ENCODE measurements at regions not wholly inside any gene's neighbourhood (a gene's known extent, or its start where the extent isn't known, plus 50 kb on each side); places are given as distances from the start of the nearest gene placed in this dataset.

GRCh38 chr11:43582863-43583462 is 97.6 kb upstream of the HSD17B12 start:
- Histone ChIP-seq H3K27me3 (ENCODE audit: insufficient read depth, poor library complexity, severe bottlenecking) (peaks cover 56% of the 10 kb centered on the region), H3K4me3 (replicated peaks; ENCODE audit: insufficient read depth, low read length) (no peak overlapping the region)
- TF ChIP-seq POLR2AphosphoS5 (IDR thresholded peaks at IDR 0.05; ENCODE audit: low read depth) (no peak), GABPA (IDR thresholded peaks at IDR 0.05; ENCODE audit: low read depth) (no peak), CTCF (IDR thresholded peaks at IDR 0.05; ENCODE audit: insufficient read depth, low read length) (no peak), SPI1 (IDR thresholded peaks at IDR 0.05; ENCODE audit: borderline replicate concordance, low read depth) (no peak)
- TF ChIP-seq, protein P1, sequence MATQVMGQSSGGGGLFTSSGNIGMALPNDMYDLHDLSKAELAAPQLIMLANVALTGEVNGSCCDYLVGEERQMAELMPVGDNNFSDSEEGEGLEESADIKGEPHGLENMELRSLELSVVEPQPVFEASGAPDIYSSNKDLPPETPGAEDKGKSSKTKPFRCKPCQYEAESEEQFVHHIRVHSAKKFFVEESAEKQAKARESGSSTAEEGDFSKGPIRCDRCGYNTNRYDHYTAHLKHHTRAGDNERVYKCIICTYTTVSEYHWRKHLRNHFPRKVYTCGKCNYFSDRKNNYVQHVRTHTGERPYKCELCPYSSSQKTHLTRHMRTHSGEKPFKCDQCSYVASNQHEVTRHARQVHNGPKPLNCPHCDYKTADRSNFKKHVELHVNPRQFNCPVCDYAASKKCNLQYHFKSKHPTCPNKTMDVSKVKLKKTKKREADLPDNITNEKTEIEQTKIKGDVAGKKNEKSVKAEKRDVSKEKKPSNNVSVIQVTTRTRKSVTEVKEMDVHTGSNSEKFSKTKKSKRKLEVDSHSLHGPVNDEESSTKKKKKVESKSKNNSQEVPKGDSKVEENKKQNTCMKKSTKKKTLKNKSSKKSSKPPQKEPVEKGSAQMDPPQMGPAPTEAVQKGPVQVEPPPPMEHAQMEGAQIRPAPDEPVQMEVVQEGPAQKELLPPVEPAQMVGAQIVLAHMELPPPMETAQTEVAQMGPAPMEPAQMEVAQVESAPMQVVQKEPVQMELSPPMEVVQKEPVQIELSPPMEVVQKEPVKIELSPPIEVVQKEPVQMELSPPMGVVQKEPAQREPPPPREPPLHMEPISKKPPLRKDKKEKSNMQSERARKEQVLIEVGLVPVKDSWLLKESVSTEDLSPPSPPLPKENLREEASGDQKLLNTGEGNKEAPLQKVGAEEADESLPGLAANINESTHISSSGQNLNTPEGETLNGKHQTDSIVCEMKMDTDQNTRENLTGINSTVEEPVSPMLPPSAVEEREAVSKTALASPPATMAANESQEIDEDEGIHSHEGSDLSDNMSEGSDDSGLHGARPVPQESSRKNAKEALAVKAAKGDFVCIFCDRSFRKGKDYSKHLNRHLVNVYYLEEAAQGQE (IDR thresholded peaks at IDR 0.05; ENCODE audit: insufficient replicate concordance, low read depth) = no peak

DNA sequence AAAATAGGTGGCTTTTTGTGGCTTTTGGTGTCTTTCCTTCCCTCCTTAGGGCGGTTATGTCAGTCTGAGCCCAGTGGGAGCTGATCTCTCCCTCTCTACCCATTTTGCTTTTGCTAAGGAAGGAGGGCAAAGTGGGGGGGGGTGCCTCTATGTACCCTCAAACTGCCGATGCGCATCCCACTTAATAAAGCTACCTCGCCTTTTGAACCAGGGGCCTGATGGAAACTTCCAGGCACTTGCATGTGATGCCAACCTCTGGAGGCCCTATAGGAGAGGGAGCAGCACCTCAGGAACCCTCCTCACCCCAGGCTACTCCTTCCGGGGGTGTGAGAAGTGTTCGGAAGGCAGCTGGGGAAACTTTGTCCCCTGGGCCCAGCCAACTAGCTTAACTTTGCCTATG is 97.0 kb upstream of the HSD17B12 start:
- Histone ChIP-seq H3K27me3 (ENCODE audit: insufficient read depth, poor library complexity, severe bottlenecking) (peaks cover 50% of the 10 kb centered on the region), H3K4me3 (replicated peaks; ENCODE audit: insufficient read depth, low read length) (no peak overlapping the region), H3K27ac (replicated peaks) (no peak overlapping the region)
- TF ChIP-seq, protein P1 (IDR thresholded peaks at IDR 0.05; ENCODE audit: insufficient replicate concordance, low read depth) = no peak
- no peak for TF ChIP-seq GABPA (IDR thresholded peaks at IDR 0.05; ENCODE audit: low read depth)
- no peak for TF ChIP-seq CTCF (IDR thresholded peaks at IDR 0.05; ENCODE audit: insufficient read depth, low read length)
- TF ChIP-seq POLR2AphosphoS5 (IDR thresholded peaks at IDR 0.05; ENCODE audit: low read depth) = no peak
- no peak for TF ChIP-seq SPI1 (IDR thresholded peaks at IDR 0.05; ENCODE audit: borderline replicate concordance, low read depth)
- no peak for DNase-seq (ENCODE audit: low read depth in 1 of 2, low spot score in 1 of 2)

More at GRCh38 chr11:43582863-43583462, 97.6 kb upstream of the HSD17B12 start:
- no peak for DNase-seq (ENCODE audit: low read depth in 1 of 2, low spot score in 1 of 2)
- no peak overlapping the region for H3K27ac ChIP-seq (replicated peaks)

- Histone ChIP-seq H3K4me3 (replicated peaks; ENCODE audit: insufficient read depth, low read length) (no peak overlapping the region), H3K27me3 (ENCODE audit: insufficient read depth, poor library complexity, severe bottlenecking) (peaks cover 33% of the 10 kb centered on the region), H3K27ac (replicated peaks) (no peak overlapping the region)
- peak in 1 of 2 experiments; percentile 41 for DNase-seq (ENCODE audit: low read depth in 1 of 2, low spot score in 1 of 2)
- no peak for TF ChIP-seq CTCF (IDR thresholded peaks at IDR 0.05; ENCODE audit: insufficient read depth, low read length)
- no peak for TF ChIP-seq GABPA (IDR thresholded peaks at IDR 0.05; ENCODE audit: low read depth)
- TF ChIP-seq SPI1 (IDR thresholded peaks at IDR 0.05; ENCODE audit: borderline replicate concordance, low read depth) = peak; percentile 62
- TF ChIP-seq, protein P1 (IDR thresholded peaks at IDR 0.05; ENCODE audit: insufficient replicate concordance, low read depth) = no peak
- TF ChIP-seq POLR2AphosphoS5 (IDR thresholded peaks at IDR 0.05; ENCODE audit: low read depth) = no peak
Observed at GRCh38 chr11:43585877-43586608, 94.5 kb upstream of the HSD17B12 start.
